HK-2 (cell line): ENCODE measurements at regions not wholly inside any gene's neighbourhood (a gene's known extent, or its start where the extent isn't known, plus 50 kb on each side); places are given as distances from the start of the nearest gene placed in this dataset.
A peak's percentile ranks its signal among the peaks of the same experiment; 100 is the strongest.
"Not testable (repeated sequence)": the region's sequence is repeated elsewhere in the genome, so short reads cannot be mapped to it uniquely, and the experiment has no call there.

Source experiments
- DNase-seq: peaks from one replicate; pipeline ENCODE4 v3.0.0-alpha.2; 2018; ENCODE audit not compliant: unreplicated experiment

DNA sequence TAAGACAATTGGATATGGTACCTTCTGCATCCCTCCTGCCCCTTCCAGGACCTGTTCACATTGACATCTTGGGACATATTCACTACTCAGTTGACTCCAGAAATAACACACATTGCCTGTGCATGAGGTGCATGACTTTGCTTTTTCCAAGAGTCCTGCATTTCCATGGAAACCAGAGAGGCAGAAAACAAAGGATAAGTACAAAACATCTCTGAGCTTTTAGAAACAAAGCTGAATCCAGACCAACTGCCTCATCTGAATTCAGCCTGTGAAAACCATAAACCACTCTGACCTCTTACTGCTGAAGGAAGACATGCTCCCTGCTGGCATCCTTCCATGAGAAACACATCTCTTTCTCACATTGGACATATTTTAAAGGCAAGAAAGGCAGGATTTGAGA lies 695.1 kb downstream of the TAF11L14 start:
- no peak for DNase-seq

GRCh38 chr5:18333841-18334240 lies 699.6 kb downstream of the TAF11L14 start:
- DNase-seq: no peak

DNA sequence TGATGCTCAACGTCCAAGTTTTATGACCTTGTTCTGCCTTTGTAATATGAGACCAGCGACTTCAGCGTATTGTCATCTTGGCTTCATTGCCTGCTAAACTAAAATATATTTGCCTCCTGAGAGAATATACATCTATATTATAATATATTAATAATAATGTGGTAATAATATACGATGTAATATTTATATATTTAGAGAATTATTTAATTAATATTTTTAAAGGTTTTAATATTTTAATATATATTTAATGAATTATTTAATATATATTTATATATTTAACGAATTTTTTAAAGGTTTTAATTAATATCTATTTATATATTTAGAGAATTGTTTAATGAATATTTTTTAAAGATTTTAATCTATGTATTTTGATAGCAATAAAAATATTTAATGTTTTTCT lies 700.7 kb downstream of the TAF11L14 start:
- DNase-seq: no peak

- DNase-seq: no peak
Observed at GRCh38 chr5:18354828-18355227, 720.6 kb downstream of the TAF11L14 start.

- no peak for DNase-seq
Observed at GRCh38 chr5:18357486-18357885, 723.2 kb downstream of the TAF11L14 start.

- DNase-seq: no peak
Observed at GRCh38 chr5:18366234-18366633, 732.0 kb downstream of the TAF11L14 start.

- no peak for DNase-seq
Observed at GRCh38 chr5:18370531-18370930, 736.3 kb downstream of the TAF11L14 start.

DNA sequence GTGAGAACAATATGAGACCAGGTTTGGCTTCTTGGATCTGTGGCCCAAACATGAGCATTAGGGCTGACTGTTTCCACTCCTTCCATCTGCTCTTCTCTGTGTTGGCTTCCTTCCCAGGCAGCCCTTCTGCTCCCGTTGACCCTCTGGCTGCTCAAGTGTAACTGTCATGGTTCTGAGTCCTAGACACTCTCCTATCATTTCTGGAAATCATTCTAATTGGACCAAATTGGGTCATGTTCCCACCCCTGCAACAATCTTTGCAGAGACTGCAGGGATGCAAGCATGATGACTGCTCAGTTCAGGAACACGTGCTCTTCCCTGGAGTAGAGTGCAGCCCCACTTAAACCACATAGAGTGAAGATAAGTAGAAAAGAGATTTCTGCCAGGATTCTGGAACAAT lies 741.4 kb downstream of the TAF11L14 start:
- DNase-seq: no peak

DNA sequence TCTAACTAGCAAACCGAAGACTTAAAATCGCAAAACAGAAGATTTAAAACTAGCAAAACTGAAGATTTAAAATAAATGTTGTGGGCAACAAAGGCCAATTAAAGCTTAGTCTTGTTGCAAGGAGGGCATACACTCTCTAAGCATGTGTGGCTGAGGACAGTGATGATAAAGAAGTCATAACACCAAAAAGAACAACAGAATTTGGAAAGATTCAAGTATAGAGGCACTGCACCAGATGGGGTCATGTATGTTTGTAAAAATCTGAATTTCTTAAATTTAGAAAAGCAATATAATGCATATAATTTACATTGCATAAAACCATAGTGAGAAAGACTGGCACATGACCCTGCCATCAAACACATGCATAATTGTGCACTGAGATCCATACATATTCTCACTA lies 743.8 kb downstream of the TAF11L14 start:
- no peak for DNase-seq

GRCh38 chr5:18379189-18379588 lies 744.9 kb downstream of the TAF11L14 start:
- DNase-seq: no peak

GRCh38 chr5:18380729-18381362 lies 746.6 kb downstream of the TAF11L14 start:
- DNase-seq: no peak

DNA sequence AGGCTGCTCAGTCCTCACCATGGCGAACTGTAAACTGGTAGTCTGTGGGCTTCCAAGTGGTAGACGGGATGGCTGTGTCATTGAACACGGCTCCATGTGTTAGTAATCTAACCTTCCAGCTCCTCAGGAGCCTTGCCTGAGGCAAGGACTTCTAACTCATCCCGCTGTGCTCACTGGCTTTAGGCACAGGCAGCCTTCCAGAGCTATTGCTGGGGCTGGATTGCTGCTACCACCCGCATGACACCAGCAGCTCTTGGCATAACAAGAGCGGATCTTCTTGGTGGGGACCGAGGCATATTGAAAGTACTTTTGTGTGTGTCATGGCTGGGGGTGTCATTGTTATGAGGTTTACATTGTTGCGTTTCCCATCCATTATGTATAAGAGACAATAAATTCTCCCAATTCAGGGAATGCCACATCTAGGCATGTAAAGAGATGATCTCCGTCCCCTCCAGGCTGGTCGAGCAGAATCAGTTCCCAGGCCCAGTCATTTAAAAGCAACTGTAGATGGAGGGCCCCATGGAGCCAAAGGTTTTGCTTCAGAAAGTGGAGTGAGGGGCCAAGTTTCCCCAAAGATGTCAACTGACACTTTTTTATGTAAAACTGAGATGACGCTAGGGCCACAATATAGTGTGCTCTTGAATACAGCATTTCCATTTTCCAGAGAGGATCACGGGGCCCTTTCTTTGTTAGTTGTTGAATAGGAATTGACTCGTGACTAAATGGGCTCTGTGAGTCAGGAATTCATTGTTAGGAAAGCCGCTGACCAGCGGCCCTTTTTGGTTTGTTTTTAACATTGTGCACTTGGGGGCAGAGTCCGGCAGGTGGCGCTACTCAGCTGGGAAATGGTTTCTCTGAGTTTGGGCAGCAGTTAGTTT lies 759.5 kb downstream of the TAF11L14 start:
- peak; percentile 68 for DNase-seq

DNA sequence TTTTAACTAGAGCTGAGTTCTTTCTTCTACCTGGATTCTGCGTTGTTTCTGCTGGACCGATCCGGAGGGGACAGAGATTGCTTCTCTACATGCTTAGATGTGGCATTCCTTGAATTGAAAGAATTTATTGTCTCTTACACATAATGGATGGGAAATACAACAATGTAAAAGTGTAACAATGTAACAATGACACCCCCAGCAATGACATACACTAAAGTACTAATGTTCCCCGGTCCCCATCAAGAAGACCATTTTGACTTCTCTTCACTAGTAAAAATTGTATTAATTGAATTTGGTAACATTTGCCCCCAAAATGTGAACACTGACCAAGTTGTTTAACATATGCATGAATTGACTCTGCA lies 760.2 kb downstream of the TAF11L14 start:
- DNase-seq: no peak

DNA sequence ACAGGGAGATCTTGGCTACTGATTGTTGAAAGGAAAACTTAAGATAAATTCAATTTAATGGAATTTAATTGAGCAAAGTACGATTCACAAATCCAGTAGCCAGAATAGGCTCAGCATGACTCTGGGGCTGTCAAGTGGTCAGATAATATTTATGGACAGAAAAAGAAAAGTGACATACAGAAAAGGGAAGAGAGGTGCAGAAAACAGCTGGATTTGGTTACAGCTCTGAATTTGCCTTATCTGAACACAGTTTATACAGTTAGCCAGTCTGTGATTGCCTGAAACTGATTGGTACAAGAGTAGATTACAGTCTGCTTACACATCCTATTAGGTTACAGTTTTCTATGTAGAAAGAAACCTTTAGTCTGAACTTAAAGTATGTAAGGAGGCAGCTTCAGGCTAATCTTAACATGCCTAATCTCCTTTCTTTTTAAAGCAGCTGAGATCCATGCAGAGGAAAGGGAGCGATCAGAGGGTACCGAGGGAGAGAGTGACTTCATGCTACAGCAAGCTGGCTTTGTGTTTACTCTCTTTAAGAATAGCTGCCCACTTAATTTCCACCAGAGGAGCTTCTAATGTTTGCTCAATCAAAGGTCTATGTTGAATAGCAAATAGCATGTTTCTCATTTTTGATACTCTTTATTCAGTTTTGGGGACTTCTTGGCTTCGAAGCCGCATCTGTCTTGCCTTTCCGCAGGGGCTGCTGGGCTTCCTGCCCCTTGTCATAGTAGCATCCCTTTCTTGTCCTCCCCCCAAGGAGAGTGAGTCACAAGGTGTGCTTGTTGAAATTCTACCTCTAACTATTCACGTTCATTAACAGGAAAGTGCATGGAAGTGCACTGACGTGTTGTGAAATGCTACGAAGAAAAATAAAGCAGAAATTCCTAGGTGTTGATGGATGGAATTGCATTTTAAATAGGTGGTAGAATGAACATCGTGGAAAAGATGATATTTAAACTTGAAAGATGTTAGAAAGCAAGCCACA lies 761.2 kb downstream of the TAF11L14 start:
- DNase-seq: no peak

- no peak for DNase-seq
Observed at GRCh38 chr5:18397371-18397770, 763.1 kb downstream of the TAF11L14 start.

GRCh38 chr5:18397891-18398290 lies 763.6 kb downstream of the TAF11L14 start:
- no peak for DNase-seq

DNA sequence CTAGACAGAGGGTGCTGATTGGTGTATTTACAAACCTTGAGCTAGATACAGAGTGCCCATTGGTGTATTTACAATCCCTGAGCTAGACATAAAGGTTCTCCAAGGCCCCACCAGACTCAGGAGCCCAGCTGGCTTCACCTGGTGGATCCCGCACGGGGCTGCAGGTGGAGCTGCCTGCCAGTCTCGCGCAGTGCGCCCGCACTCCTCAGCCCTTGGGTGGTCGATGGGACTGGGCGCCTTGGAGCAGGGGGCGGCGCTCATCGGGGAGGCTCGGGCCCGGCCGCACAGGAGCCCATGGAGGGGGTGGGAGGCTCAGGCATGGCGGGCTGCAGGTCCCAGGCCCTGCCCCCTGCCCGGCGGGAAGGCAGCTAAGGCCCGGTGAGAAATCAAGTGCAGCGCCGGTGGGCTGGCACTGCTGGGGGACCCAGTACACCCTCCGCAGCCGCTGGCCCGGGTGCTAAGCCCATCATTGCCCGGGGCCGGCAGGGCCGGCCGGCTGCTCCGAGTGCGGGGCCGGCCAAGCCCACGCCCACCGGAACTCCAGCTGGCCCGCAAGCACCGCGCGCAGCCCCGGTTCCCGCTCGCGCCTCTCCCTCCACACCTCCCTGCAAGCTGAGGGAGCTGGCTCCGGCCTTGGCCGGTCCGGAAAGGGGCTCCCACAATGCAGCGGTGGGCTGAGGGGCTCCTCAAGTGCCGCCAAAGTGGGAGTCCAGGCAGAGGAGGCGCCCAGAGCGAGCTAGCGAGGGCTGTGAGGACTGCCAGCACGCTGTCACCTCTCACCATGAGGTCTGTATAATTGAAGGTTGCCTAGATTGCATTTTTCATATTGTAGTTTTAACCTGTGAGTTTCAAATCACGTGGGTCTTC lies 765.4 kb downstream of the TAF11L14 start:
- not testable (repeated sequence) for DNase-seq

DNA sequence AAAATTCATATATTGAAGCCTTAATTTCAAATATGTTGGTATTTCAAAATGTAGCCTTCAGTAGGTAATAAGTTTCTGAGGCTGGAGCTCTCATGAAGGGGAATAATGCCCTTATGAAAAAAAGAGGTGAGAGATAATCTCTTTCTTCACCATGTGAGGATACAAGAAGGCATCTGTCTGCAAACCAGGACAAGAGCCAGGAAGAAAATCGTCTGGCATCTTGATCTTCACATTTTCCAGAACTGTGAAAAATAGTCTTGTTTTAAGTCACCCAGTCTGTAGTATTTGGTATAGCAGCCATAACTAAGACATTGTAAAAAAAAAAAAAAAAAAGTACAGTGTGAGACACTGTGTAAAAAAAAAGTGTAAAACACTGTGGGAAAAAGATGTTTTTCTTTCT lies 768.9 kb downstream of the TAF11L14 start:
- no peak for DNase-seq

GRCh38 chr5:18403941-18404438 lies 769.7 kb downstream of the TAF11L14 start:
- DNase-seq: no peak

GRCh38 chr5:18420711-18421110 lies 786.5 kb downstream of the TAF11L14 start:
- DNase-seq: no peak

GRCh38 chr5:18433336-18433735 lies 799.1 kb downstream of the TAF11L14 start:
- no peak for DNase-seq
